Activated gamma-delta T cell treated with Interleukin-2 at 50 U/mL for 16 hours (primary cell): ENCODE measurements at regions not wholly inside any gene's neighbourhood (a gene's known extent, or its start where the extent isn't known, plus 50 kb on each side); places are given as distances from the start of the nearest gene placed in this dataset.

ENCODE experiments used
- DNase-seq: peaks from one replicate; pipeline ENCODE4 v3.0.0-alpha.2; 2020

DNA sequence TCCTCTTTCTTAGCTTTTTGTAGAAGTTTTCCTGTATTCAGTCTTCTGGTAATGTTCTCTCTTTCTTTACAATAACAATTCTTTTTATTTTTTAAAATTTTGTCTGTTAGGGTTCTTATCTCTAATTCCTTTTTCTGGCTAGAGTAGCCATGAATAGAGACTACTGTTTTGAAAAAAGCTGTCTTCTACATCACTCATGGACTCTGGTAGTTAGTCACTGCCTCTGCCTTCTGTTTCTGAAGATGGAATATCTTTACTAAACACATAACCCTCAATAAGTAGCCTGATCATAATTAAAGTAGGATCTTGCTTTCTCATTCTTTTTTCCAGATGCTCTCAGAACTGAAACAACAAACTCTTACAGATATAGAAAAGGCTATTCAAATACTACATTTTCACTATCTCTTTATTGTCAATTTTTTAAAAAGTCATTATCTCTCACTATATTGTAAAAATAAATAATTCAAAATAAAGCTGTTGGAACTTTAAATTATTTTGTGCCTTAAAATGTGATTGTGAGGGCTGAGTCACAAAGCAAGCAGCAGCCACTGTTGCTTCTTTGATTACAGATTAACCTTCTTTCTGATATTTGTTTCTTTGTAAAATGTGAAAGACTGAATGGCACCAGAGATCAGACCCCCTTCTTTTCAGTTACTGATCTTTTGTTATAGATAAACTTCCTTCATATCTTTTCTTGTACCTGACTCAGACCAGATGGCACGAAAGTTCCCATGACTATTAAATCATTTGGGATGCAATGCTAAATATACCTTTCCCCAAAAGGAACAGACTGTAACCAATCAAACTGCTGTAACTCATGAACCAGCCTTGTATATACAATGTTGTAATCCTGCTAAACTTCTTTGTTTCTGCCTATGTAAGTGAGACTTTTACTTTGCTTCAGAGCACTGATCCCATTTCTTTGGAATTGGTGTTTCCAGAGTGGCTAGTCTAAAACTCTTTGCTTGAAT is 1159.5 kb downstream of the IGSF11 start:
- no peak for DNase-seq

DNA sequence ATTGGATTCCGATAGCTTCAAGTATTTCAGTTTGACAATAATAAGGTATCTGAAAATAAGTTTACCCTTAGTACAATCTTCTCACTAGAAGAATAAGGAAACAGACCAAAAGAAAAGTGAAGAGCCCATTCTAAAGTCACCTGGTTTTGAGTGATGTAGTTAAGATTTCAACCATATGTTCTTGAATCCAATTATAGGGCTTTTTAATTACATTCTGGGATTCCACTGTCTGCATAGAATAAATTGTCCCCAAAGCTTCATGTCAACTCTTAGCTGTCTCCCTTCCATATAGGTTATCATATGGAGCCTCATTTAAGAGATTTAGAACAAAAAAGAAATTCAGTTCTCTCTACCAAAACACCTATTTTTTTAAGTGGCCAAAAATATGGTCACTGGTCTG is 1158.8 kb downstream of the IGSF11 start:
- DNase-seq: no peak

DNA sequence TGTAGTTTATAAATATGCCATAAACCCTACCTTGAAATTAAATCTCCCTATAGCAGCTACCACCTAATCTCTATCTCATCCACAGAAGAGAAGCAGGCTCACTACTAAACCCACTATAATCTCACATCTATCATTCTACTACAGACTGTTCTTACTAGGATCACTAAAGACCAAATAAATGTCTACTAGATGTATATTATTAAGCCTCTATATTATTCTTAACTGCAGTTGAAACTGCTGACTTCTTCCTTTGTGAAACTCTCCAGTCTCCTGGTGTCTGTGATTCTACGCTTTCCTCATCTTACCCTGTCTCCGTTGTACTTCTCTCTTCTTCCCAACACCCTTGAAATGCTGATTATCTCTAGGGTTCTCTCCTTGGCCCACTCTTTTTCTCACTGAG is 1154.0 kb downstream of the IGSF11 start:
- no peak for DNase-seq

DNA sequence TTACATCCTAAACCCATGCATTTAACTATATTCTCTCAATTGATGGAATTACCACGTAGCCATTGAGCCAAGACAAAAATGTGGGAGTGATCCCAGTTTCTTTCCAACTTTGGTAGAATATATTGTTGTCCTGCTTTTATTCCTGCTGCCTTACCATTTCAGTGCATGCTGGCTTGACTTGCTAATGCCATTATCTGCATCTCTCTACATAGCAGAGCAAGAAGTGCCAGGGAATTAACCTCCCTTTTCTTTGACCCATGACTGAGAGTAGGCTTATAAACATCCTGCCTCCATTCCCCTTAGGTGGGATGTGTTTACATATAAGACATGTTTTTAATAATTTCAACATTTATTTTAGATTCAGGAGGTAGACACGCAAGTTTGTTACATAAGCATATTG is 1153.4 kb downstream of the IGSF11 start:
- no peak for DNase-seq

DNA sequence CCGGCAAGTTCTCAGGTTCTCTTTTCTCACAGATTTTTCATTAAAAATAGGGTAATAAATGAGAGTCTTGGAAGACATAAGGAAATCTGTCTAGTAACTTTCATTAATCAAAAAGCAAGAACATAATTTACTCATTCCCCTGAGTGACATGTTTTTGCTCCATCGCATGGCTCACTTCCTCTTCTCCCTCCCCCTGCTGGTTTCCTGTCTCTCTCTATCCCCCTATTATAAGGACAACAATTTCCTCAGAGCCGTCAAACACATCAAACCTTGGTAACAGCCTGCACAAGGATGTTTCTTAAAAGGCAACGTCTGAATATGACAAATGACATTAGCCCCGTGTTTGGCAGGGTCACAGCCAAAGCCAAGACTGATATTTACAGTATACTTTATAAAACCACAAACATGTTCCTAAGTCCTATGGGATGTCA is 1149.6 kb downstream of the IGSF11 start:
- no peak for DNase-seq

DNA sequence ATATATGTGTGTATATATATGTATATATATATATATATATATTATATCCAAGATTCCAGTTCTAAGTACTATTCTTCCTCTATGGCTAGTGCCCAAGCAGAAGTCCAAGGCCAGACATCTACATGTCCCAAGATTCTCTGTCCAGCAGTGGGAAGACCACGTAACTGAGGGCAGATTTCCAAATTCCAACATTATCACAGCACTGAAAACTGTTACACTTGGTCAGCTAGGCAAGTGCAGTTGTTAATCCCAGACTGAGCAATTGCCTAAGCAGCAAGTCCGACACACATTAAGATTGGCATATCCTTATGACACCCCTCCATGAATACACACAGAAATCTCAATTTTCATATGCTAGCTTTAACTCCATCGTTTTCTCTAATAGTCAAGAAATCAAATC is 1148.5 kb downstream of the IGSF11 start:
- no peak for DNase-seq

DNA sequence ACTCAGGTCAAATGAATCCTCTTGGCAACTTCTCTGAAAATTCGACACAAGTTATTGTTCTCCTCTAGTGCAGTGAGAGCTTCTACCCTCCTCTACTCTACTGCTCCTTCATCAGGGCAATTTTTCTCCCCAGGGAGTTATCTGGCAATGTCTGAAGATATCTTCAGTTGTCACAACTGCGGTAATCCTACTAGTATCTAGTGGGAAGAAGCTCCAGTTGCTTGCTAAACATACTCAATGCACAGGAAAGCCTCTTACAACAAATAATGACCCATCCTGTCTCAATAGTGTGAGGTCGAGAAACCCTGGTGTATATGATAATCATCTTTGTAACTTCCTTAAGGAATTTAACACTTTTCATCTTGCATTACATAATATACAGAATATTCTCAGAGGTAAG is 1147.6 kb downstream of the IGSF11 start:
- no peak for DNase-seq

DNA sequence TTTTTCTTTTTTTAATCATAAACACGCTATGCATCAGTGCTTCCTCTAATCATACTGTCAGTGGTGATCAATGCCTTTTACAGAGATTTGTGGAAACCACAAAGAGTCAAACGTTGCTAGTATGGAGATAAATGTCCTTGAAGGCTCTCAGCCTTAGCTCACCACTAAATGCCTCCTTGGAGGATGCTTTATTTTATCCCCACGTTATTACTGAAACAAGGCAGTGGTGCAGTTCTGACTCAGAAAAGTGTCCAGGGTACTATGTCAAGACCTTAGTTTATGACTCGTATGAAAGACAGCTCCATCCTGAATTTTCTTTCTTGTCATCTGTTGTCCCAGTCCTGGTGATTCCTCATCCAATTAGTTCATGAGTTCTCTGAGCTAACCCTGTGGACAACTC is 1146.7 kb downstream of the IGSF11 start:
- DNase-seq: no peak

DNA sequence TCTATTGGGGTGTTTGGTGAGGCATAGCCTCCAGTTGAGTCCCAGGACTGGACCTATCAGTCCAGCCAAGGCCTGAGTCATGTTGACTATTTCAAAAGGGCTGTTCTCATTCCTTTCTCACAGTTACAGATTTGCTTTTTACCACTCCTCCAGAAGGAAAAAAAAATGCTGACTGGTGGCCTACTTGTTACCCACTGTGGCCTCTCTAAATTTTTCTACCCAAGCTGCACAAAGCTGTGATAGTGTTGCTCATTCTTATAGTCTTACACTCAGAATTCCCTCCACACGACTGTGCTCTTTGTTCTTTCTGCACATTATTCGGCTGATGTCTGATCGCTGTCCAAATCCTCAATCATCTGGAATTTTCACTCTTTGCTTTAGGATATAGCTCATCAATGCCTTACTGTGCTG is 1142.2 kb downstream of the IGSF11 start:
- no peak for DNase-seq

DNA sequence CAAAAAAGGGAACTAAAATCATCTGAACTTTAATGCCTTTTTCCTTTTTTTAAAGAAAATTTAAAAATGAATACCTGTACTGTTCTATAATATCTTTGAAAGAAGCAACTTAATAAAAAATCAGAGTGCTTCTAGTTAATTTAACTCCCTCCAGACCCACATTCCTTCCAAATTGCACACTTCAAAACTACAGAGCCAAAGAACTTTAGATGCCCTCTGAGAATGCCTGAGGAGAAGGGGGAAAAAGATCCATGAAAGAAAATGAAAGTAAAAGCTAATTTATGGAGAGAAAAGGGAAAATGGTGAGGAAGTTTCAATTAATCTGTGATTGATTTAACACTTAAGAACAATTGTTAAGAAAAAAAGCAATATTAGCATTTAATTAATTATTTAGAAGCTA is 1141.6 kb downstream of the IGSF11 start:
- no peak for DNase-seq

DNA sequence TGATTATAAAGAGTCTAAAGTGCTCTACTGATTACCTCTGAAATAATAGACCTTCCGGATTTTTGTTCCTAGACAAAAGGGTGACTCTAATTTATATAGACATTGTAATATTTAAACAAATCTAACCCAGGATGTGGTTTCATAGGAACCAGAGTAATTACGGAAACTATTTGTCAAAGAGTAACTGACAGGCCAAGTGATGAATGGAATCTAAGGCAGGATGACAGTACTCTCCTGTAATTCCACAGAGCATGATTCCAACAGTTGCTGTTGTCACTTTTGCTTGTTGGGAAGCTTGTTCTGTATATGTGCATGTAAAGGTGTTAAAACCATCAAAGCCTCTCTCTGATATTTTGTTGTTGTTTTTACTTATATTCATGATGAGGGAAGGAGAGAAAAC is 1141.0 kb downstream of the IGSF11 start:
- DNase-seq: no peak

DNA sequence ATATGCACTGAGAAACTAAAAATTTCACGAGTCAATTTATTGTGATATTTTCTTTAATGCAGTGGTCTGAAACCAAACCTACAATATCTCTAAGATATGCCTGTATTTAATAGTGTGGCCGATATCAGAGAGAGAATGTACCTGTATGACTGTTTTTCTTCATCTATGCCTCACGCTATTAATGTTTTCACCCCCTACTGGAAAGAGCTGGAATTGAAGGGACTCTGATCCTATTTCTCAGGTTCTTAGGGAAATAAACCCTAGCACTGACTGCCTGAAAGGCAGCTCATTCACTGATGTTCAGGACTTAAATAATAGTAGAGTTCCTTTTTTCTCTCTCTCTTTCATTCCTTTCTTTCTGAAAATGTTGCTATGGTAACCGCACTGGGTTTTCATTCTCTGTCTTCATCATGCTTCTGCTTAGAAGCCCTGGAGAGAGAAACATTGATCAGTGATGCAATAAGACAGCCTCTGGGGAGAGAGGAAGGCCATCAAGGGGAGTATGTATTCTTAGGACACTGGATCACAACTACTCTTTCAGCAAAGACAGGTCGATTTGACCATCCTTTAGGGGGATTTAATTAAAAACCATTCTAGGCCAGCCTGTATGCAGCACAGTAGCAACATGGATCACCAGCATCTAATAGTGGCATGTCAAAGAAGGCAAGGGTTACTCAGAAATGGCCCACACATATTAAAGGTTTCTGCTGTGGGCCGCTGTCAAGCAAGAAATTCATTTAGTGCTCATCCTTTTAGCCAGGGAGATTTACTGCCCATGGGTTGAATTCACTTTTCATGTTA is 1135.7 kb downstream of the IGSF11 start:
- no peak for DNase-seq

DNA sequence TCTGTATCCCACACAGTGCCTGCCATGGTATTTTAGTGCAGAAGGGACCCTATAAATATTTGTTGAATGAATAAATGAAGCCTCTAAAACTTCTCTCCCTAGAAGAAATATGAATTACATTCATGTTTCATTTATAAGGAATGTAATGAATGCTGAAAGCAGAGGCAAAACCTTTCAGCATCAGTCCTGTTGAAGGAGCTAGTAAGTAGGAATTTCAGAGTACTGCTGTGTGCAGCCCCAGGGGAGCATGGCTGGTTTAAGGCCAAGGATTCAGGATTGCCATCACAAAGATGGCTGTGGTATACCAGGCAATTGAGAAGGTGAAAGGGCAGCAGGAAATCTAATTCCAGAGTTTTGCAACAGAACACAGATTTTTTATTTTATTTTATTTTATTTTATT is 1131.4 kb downstream of the IGSF11 start:
- DNase-seq: no peak

DNA sequence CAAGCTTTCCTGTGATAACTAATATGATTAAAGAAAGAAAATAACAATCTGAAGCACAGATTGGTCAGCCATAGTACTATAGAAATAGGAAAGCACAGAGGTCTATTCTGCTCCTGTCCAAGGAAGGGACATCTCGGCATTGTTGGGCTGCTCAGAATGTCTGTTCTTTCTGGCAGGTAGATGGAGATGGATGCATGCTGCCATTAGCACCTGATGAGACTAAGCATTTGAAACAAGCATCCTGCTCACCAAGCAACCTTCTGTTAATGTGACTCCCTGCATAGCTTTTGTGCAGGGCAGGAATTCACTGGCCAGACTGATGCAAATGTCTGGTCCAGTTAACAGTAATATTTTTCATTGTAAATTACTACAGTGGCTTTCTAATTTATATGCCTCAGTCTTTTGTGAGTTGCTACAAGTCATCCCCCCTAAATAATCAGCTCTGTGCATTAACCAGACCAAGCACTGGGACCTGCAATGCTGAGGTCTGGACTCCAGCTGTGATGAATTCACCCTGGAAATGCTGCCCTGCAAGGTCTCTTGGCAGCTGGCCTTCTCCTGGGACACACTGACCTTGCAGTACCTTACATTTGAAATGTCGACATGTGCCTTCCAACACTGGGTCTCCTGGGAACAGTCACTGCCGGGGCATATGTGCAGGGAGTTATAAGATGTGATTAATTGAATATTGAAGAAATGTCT is 1123.7 kb downstream of the IGSF11 start:
- no peak for DNase-seq

DNA sequence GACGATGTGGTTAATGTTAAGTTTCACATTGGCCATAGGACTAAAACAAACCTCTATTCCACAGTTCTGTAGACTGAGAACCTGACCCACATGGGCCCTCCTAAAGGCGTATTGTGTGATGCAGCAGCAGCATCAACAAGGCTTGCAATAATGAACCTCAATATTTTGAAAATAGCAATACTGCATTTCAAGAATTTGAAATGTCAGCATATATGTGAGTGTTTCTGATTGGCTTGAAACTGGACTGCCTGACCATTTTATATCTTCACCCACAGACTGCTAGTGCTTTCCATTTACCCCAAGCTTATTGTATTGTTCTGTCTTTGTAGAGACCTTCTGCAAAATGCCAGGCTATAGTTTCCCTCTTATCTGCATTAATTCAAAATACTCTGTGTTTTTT is 1122.3 kb downstream of the IGSF11 start:
- DNase-seq: no peak

DNA sequence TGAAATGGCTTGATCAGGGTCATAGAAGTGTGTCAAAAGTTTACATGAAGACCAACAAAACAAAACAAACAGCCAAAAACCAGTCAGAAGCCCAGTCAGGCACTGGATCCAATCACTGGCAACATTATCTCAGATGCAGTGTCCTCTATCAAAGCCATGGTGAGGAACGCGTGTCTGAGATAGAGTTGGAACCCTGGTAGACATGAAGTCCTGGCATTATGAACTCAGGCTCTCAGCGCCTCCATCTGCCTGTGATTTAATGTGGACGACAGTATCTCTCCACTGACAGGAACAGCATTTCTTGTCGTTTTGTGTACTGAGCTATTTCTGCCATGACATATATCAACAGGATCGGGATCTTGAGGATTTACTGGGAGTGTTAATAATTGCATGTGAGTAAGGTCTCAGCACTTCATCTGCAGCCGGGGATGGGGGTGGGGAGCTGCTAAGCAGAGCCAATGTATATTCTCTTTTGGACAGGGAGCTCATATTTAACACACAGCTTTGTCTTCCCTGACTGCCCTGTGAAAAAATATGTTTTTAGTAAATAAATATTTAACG is 1120.0 kb downstream of the IGSF11 start:
- DNase-seq: no peak

DNA sequence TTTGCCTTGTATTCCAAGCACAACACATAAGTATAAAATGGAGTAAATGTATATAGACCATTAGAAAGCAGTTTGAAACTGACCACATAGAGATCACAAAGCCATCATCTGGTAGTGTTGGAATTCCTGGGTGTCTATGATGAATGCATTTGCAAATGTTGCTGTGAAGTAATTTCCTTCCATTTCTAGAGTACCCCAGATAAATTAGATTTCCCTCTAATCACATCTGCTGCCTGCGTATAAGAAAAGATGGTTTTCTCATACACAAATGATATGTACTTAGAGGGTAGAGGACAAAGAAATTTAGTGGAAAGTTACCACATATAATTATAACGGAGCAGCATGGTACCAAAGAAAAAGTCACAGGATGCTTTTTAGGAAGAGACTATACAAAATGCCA is 1117.8 kb downstream of the IGSF11 start:
- DNase-seq: no peak

DNA sequence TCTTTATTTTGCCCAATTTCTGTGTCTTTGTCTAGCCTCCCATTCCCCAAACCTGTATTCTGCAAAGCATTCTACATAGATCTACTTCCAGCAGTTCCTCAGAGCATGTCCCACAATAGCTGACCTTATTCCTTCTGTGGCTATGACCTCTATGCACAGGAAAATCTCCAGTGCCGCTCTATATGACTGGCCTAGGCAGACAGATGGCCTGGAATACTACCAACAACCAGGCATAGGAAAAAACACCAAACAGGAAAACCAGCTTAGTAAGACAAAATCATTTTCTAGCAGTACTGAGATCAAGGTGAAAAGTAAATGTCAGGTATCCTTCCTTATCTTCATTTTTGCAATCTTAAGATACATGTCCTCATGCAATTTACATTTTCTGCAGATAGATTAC is 1115.0 kb downstream of the IGSF11 start:
- DNase-seq: no peak

DNA sequence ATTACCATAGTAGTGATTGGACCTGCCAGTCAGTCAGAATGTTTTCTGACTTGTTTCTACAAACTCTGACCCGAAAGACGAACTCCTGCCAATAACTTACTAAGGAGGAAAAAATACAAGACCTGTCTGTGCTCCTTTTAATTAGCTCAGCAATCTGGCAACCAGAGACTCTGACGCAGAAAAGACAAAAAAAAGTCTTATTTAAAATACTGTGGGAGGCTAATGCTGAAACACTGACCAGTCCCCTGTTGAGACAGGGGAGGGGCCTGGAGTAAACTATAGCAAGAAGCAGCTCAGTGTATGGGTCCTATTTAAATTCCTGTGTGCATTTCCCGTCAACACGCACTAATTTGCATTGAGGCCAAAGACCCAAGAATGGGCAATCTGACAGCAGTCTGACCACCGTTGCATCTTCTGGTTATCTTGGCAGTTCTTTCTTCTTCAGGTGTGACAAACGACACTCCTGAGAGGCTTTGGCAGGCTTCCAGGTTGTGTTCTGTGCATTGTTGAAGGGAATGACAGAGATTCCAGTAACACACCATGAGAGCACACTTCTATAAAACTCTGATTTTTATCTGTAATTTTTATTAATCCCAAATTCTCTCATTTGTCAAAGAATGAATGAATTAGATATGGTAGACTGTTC is 1114.3 kb downstream of the IGSF11 start:
- DNase-seq: no peak

DNA sequence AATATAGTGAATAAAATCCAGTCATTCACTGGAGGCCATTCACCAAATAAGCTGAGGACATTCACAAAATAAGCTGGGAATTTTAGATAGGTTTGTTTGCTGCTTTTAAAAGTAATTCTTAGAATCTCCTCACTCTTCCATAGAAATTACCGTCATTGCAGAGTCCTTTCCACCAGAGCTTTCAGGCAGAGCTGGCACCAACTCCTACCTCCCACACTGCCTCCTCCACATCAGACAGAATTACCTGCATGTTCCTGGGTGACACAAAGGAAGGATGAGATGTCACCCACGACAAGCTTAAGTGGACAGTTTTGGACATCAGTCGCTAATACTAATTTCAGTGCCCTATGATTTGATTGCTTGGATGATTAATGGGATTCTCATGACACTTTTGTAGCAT is 1113.2 kb downstream of the IGSF11 start:
- no peak for DNase-seq

DNA sequence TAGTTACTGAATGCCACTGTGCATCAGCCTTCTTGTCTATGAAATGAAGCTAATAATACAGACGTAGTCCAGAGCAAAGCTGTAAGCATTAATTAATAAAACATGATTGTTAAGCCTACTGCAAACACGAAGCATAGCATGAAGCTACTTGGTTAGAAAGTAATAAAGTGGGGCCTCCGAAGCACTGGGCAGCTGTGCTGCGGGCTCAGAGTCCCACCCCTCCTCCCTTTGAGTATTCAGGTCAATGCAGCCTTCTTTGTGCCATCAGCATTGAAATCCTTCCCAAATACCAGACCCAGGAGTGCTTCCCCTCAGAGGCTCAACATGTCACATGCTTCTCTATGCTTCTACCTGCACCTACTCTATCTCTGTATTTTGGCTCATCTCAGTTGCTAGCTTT is 1112.6 kb downstream of the IGSF11 start:
- no peak for DNase-seq

DNA sequence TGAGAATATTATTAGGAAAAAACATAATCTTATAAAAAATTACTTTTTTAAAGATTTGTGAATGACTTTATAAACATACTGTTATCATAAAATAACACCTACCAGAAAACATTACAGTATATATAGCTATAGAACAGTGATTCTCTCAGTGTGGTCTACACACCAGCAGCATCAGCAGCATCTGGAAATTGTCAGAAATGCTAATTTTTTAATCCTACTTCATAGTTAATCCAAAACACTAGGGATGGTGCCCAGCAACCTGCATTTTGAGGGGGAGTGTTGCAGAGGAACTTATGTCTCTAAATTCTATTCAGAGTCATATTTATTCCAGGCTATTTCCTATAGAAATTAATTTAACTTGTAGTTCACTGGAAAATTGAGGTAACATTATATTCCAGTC is 1107.8 kb downstream of the IGSF11 start:
- DNase-seq: no peak

DNA sequence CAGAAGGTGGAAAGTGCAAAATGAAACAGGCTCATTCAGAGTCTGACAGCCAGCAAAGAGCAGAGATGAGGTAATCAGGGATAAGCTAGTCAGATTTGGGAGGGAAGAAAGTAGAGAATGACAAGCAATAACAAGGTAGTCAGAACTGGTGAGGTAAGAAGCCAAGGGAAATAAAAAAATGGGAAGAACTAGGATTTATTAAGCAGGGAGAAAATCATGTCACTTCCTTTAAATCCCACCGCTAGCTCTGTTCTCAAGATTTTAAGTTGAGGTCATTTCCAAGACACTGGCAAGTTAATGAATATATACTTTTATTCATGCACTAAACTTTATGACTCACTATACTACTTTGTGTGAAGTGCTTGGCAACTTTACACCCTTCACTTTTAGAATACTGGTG is 1106.8 kb downstream of the IGSF11 start:
- DNase-seq: no peak
